Fibroblast of skin of left quadriceps (primary cell): ENCODE measurements at regions not wholly inside any gene's neighbourhood (a gene's known extent, or its start where the extent isn't known, plus 50 kb on each side); places are given as distances from the start of the nearest gene placed in this dataset.
"Not testable (repeated sequence)": the region's sequence is repeated elsewhere in the genome, so short reads cannot be mapped to it uniquely, and the experiment has no call there.

Source experiments
- DNase-seq, 2 experiments: peaks; one replicate each; pipeline ENCODE4 v3.0.0-alpha.2; 2013; ENCODE audit warnings: low read depth in 2 of 2

GRCh38 chr3:176872771-176873209 is 324.5 kb downstream of the TBL1XR1 start:
- DNase-seq = peak; percentile 15 to 22

- DNase-seq = no peak
Observed at GRCh38 chr3:176870451-176870850, 326.8 kb downstream of the TBL1XR1 start.

GRCh38 chr3:176867681-176868663 is 329.3 kb downstream of the TBL1XR1 start:
- no peak for DNase-seq

- no peak for DNase-seq
Observed at GRCh38 chr3:176861137-176861536, 336.1 kb downstream of the TBL1XR1 start.

- DNase-seq = no peak
Observed at GRCh38 chr3:176856721-176857120, 340.6 kb downstream of the TBL1XR1 start.

GRCh38 chr3:176855901-176856486 is 341.3 kb downstream of the TBL1XR1 start:
- no peak for DNase-seq

GRCh38 chr3:176855213-176855612 is 342.1 kb downstream of the TBL1XR1 start:
- no peak for DNase-seq

- DNase-seq = no peak
Observed at GRCh38 chr3:176850498-176850897, 346.8 kb downstream of the TBL1XR1 start.

GRCh38 chr3:176848431-176849214 is 348.7 kb downstream of the TBL1XR1 start:
- no peak for DNase-seq

GRCh38 chr3:176842914-176843313 is 354.4 kb downstream of the TBL1XR1 start:
- DNase-seq = no peak

GRCh38 chr3:176840641-176841286 is 356.5 kb downstream of the TBL1XR1 start:
- DNase-seq = no peak

- peak in 1 of 2 experiments; percentile 1 for DNase-seq
Observed at GRCh38 chr3:176839901-176840300, 357.4 kb downstream of the TBL1XR1 start.

- no peak for DNase-seq
Observed at GRCh38 chr3:176839466-176839865, 357.8 kb downstream of the TBL1XR1 start.

GRCh38 chr3:176827244-176827643 is 370.0 kb downstream of the TBL1XR1 start:
- DNase-seq = not testable (repeated sequence)

GRCh38 chr3:176824811-176825210 is 372.5 kb downstream of the TBL1XR1 start:
- no peak for DNase-seq

GRCh38 chr3:176820764-176821163 is 376.5 kb downstream of the TBL1XR1 start:
- no peak for DNase-seq

GRCh38 chr3:176816937-176817336 is 380.3 kb downstream of the TBL1XR1 start:
- no peak for DNase-seq

GRCh38 chr3:176814285-176814684 is 383.0 kb downstream of the TBL1XR1 start:
- peak; percentile 20 for DNase-seq

GRCh38 chr3:176807938-176808337 is 389.3 kb downstream of the TBL1XR1 start:
- DNase-seq = no peak

GRCh38 chr3:176799675-176800074 is 397.6 kb downstream of the TBL1XR1 start:
- DNase-seq = no peak

- no peak for DNase-seq
Observed at GRCh38 chr3:176798680-176799079, 398.6 kb downstream of the TBL1XR1 start.

- DNase-seq = peak; percentile 22 to 27
Observed at GRCh38 chr3:176796371-176796770, 400.9 kb downstream of the TBL1XR1 start.
